ENCODE measurements at regions not wholly inside any gene's neighbourhood (a gene's known extent, or its start where the extent isn't known, plus 50 kb on each side); places are given as distances from the start of the nearest gene placed in this dataset.

GRCh38 chr5:67487862-67488261 is 291.3 kb upstream of the CD180 start:
- intact Hi-C loops (cut with DNase I; ENCODE audit: low total_unique reads), result no loop called here
- no peaks in the 10 kb centered on the region for H3K36me3 ChIP-seq
- no peak overlapping the region for H3K4me3 ChIP-seq
- H3K27me3 ChIP-seq, result no peaks in the 10 kb centered on the region
- DNase-seq, result no peak
- H3K27ac ChIP-seq, result no peak overlapping the region
- TF ChIP-seq CTCF (IDR thresholded peaks at IDR 0.05), result no peak
- no peaks in the 10 kb centered on the region for H3K4me1 ChIP-seq
- H3K9me3 ChIP-seq, result no peaks in the 10 kb centered on the region

GRCh38 chr5:67483453-67484030 is 286.9 kb upstream of the CD180 start:
- no peak for DNase-seq
- no peaks in the 10 kb centered on the region for H3K9me3 ChIP-seq
- intact Hi-C loops (cut with DNase I; ENCODE audit: low total_unique reads), result no loop called here
- H3K27ac ChIP-seq, result no peak overlapping the region
- H3K4me1 ChIP-seq, result no peaks in the 10 kb centered on the region
- H3K27me3 ChIP-seq, result no peaks in the 10 kb centered on the region
- no peak for TF ChIP-seq CTCF (IDR thresholded peaks at IDR 0.05)
- H3K4me3 ChIP-seq, result no peak overlapping the region
- H3K36me3 ChIP-seq, result no peaks in the 10 kb centered on the region

GRCh38 chr5:67481362-67481761 is 284.8 kb upstream of the CD180 start:
- intact Hi-C loops (cut with DNase I; ENCODE audit: low total_unique reads), result no loop called here

GRCh38 chr5:67478337-67478736 is 281.7 kb upstream of the CD180 start:
- DNase-seq, result no peak
- no peak overlapping the region for H3K4me3 ChIP-seq
- H3K27me3 ChIP-seq, result no peaks in the 10 kb centered on the region
- TF ChIP-seq CTCF (IDR thresholded peaks at IDR 0.05), result no peak
- no peaks in the 10 kb centered on the region for H3K36me3 ChIP-seq
- intact Hi-C loops (cut with DNase I; ENCODE audit: low total_unique reads), result no loop called here
- no peaks in the 10 kb centered on the region for H3K9me3 ChIP-seq
- H3K27ac ChIP-seq, result no peak overlapping the region
- H3K4me1 ChIP-seq, result no peaks in the 10 kb centered on the region

More at GRCh38 chr5:67481362-67481761, 284.8 kb upstream of the CD180 start:
- no peaks in the 10 kb centered on the region for H3K27me3 ChIP-seq
- H3K27ac ChIP-seq, result no peak overlapping the region
- H3K36me3 ChIP-seq, result no peaks in the 10 kb centered on the region
- no peak overlapping the region for H3K4me3 ChIP-seq
- H3K4me1 ChIP-seq, result no peaks in the 10 kb centered on the region
- TF ChIP-seq CTCF (IDR thresholded peaks at IDR 0.05), result no peak
- H3K9me3 ChIP-seq, result no peaks in the 10 kb centered on the region
- DNase-seq, result no peak

- intact Hi-C loops (cut with DNase I; ENCODE audit: low total_unique reads), result no loop called here
Observed at GRCh38 chr5:67476995-67477394, 280.4 kb upstream of the CD180 start.

More at GRCh38 chr5:67476995-67477394, 280.4 kb upstream of the CD180 start:
- Histone ChIP-seq H3K27me3 (no peaks in the 10 kb centered on the region), H3K9me3 (no peaks in the 10 kb centered on the region), H3K4me1 (no peaks in the 10 kb centered on the region), H3K4me3 (no peak overlapping the region), H3K36me3 (no peaks in the 10 kb centered on the region), H3K27ac (no peak overlapping the region)
- DNase-seq, result no peak
- no peak for TF ChIP-seq CTCF (IDR thresholded peaks at IDR 0.05)

All from tibial artery (tissue), 4 donors.